ENCODE measurements at regions not wholly inside any gene's neighbourhood (a gene's known extent, or its start where the extent isn't known, plus 50 kb on each side); places are given as distances from the start of the nearest gene placed in this dataset.

- ATAC-seq: no peak
- TF ChIP-seq RARB (CRISPR knock-in tag; IDR thresholded peaks at IDR 0.05) (no peak), SNAI2 (CRISPR knock-in tag; IDR thresholded peaks at IDR 0.05) (no peak), ZFP3 (CRISPR knock-in tag; IDR thresholded peaks at IDR 0.05) (no peak), OSR1 (CRISPR knock-in tag; IDR thresholded peaks at IDR 0.05) (no peak), TCF4 (CRISPR knock-in tag; IDR thresholded peaks at IDR 0.05; ENCODE audit: borderline replicate concordance) (no peak)
These were observed 96.6 kb upstream of the LOC128125822 start for GRCh38 chr6:63475707-63476106.

DNA sequence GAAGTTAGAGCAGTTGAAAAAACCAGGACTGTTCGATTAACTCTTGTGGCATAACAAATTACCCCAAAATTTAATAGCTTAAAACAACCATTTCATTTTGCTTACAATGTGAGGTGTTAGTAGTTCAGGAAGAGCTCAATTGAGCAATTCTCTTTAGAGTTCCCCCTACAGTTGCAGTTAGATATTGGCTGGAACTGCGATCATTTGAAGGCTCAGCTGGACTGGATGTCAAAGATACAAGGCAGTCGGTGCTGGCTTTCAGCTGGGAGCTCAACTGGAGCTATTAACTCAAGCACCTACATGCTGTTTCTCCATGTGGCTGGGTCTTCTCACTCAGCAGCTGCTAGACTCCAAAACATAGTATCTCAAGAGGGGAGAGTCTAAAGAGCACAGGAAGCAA lies 96.0 kb upstream of the LOC128125822 start:
- TF ChIP-seq CSDC2 (CRISPR knock-in tag; IDR thresholded peaks at IDR 0.05) (no peak), ZNF8 (CRISPR knock-in tag; IDR thresholded peaks at IDR 0.05) (no peak), ESRRG (CRISPR knock-in tag; IDR thresholded peaks at IDR 0.05) (no peak), GLIS3 (CRISPR knock-in tag; IDR thresholded peaks at IDR 0.05) (no peak)
- ATAC-seq: peak; percentile 32; the same call in 1 of the 3 replicates

GRCh38 chr6:63477422-63478040 lies 94.7 kb upstream of the LOC128125822 start:
- ATAC-seq: no peak
- TF ChIP-seq ZNF70 (CRISPR knock-in tag; IDR thresholded peaks at IDR 0.05) (no peak), TSHZ2 (CRISPR knock-in tag; IDR thresholded peaks at IDR 0.05) (no peak), ZNF565 (CRISPR knock-in tag; conservative IDR thresholded peaks at IDR 0.05; ENCODE audit: low read depth) (no peak), OSR1 (CRISPR knock-in tag; IDR thresholded peaks at IDR 0.05) (no peak), PPARA (CRISPR knock-in tag; IDR thresholded peaks at IDR 0.05; ENCODE audit: borderline replicate concordance) (no peak), TCF4 (CRISPR knock-in tag; IDR thresholded peaks at IDR 0.05; ENCODE audit: borderline replicate concordance) (no peak), ESRRG (CRISPR knock-in tag; IDR thresholded peaks at IDR 0.05) (no peak), SNAI2 (CRISPR knock-in tag; IDR thresholded peaks at IDR 0.05) (no peak), RARB (CRISPR knock-in tag; IDR thresholded peaks at IDR 0.05) (no peak), ZNF8 (CRISPR knock-in tag; IDR thresholded peaks at IDR 0.05) (no peak), ZFP30 (CRISPR knock-in tag; IDR thresholded peaks at IDR 0.05) (no peak), TOX (CRISPR knock-in tag; IDR thresholded peaks at IDR 0.05; ENCODE audit: borderline replicate concordance) (no peak), ARNTL (CRISPR knock-in tag; IDR thresholded peaks at IDR 0.05; ENCODE audit: borderline replicate concordance, low read depth) (no peak), ZFP3 (CRISPR knock-in tag; IDR thresholded peaks at IDR 0.05) (no peak), ISL1 (CRISPR knock-in tag; IDR thresholded peaks at IDR 0.05) (no peak)
- TF ChIP-seq, protein P1, sequence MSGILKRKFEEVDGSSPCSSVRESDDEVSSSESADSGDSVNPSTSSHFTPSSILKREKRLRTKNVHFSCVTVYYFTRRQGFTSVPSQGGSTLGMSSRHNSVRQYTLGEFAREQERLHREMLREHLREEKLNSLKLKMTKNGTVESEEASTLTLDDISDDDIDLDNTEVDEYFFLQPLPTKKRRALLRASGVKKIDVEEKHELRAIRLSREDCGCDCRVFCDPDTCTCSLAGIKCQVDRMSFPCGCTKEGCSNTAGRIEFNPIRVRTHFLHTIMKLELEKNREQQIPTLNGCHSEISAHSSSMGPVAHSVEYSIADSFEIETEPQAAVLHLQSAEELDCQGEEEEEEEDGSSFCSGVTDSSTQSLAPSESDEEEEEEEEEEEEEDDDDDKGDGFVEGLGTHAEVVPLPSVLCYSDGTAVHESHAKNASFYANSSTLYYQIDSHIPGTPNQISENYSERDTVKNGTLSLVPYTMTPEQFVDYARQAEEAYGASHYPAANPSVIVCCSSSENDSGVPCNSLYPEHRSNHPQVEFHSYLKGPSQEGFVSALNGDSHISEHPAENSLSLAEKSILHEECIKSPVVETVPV (CRISPR knock-in tag; IDR thresholded peaks at IDR 0.05): no peak
- TF ChIP-seq, protein P2, sequence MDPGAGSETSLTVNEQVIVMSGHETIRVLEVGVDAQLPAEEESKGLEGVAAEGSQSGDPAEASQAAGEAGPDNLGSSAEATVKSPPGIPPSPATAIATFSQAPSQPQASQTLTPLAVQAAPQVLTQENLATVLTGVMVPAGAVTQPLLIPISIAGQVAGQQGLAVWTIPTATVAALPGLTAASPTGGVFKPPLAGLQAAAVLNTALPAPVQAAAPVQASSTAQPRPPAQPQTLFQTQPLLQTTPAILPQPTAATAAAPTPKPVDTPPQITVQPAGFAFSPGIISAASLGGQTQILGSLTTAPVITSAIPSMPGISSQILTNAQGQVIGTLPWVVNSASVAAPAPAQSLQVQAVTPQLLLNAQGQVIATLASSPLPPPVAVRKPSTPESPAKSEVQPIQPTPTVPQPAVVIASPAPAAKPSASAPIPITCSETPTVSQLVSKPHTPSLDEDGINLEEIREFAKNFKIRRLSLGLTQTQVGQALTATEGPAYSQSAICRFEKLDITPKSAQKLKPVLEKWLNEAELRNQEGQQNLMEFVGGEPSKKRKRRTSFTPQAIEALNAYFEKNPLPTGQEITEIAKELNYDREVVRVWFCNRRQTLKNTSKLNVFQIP (CRISPR knock-in tag; IDR thresholded peaks at IDR 0.05; ENCODE audit: borderline replicate concordance, low read depth): no peak
- TF ChIP-seq, protein P3, sequence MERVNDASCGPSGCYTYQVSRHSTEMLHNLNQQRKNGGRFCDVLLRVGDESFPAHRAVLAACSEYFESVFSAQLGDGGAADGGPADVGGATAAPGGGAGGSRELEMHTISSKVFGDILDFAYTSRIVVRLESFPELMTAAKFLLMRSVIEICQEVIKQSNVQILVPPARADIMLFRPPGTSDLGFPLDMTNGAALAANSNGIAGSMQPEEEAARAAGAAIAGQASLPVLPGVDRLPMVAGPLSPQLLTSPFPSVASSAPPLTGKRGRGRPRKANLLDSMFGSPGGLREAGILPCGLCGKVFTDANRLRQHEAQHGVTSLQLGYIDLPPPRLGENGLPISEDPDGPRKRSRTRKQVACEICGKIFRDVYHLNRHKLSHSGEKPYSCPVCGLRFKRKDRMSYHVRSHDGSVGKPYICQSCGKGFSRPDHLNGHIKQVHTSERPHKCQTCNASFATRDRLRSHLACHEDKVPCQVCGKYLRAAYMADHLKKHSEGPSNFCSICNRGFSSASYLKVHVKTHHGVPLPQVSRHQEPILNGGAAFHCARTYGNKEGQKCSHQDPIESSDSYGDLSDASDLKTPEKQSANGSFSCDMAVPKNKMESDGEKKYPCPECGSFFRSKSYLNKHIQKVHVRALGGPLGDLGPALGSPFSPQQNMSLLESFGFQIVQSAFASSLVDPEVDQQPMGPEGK (CRISPR knock-in tag; IDR thresholded peaks at IDR 0.05; ENCODE audit: borderline replicate concordance): no peak

- no peak for ATAC-seq
- TF ChIP-seq ZFP30 (CRISPR knock-in tag; IDR thresholded peaks at IDR 0.05) (no peak), ARNTL (CRISPR knock-in tag; IDR thresholded peaks at IDR 0.05; ENCODE audit: borderline replicate concordance, low read depth) (no peak), PPARA (CRISPR knock-in tag; IDR thresholded peaks at IDR 0.05; ENCODE audit: borderline replicate concordance) (no peak), TOX (CRISPR knock-in tag; IDR thresholded peaks at IDR 0.05; ENCODE audit: borderline replicate concordance) (no peak), GLIS3 (CRISPR knock-in tag; IDR thresholded peaks at IDR 0.05) (no peak), CREB5 (CRISPR knock-in tag; IDR thresholded peaks at IDR 0.05; ENCODE audit: low read depth) (no peak), OSR1 (CRISPR knock-in tag; IDR thresholded peaks at IDR 0.05) (no peak), ZNF70 (CRISPR knock-in tag; IDR thresholded peaks at IDR 0.05) (no peak), ZNF565 (CRISPR knock-in tag; conservative IDR thresholded peaks at IDR 0.05; ENCODE audit: low read depth) (no peak), ZFP3 (CRISPR knock-in tag; IDR thresholded peaks at IDR 0.05) (no peak), ISL1 (CRISPR knock-in tag; IDR thresholded peaks at IDR 0.05) (no peak)
- TF ChIP-seq, protein P2 (CRISPR knock-in tag; IDR thresholded peaks at IDR 0.05; ENCODE audit: borderline replicate concordance, low read depth): no peak
- TF ChIP-seq, protein P3 (CRISPR knock-in tag; IDR thresholded peaks at IDR 0.05; ENCODE audit: borderline replicate concordance): no peak
These were observed 93.5 kb upstream of the LOC128125822 start for GRCh38 chr6:63478734-63479133.
